ENCODE measurements at regions not wholly inside any gene's neighbourhood (a gene's known extent, or its start where the extent isn't known, plus 50 kb on each side); places are given as distances from the start of the nearest gene placed in this dataset.

GRCh38 chr13:87961546-87961945, 290.4 kb downstream of the SLITRK5 start:
- TF ChIP-seq POLR2A (IDR thresholded peaks at IDR 0.05) (no peak), EP300 (IDR thresholded peaks at IDR 0.05) (no peak)
- TF ChIP-seq, protein P1, sequence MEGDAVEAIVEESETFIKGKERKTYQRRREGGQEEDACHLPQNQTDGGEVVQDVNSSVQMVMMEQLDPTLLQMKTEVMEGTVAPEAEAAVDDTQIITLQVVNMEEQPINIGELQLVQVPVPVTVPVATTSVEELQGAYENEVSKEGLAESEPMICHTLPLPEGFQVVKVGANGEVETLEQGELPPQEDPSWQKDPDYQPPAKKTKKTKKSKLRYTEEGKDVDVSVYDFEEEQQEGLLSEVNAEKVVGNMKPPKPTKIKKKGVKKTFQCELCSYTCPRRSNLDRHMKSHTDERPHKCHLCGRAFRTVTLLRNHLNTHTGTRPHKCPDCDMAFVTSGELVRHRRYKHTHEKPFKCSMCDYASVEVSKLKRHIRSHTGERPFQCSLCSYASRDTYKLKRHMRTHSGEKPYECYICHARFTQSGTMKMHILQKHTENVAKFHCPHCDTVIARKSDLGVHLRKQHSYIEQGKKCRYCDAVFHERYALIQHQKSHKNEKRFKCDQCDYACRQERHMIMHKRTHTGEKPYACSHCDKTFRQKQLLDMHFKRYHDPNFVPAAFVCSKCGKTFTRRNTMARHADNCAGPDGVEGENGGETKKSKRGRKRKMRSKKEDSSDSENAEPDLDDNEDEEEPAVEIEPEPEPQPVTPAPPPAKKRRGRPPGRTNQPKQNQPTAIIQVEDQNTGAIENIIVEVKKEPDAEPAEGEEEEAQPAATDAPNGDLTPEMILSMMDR (IDR thresholded peaks at IDR 0.05): no peak

Data from ovary (tissue), 3 donors.